ENCODE measurements at regions not wholly inside any gene's neighbourhood (a gene's known extent, or its start where the extent isn't known, plus 50 kb on each side); places are given as distances from the start of the nearest gene placed in this dataset.
"Not testable (repeated sequence)": the region's sequence is repeated elsewhere in the genome, so short reads cannot be mapped to it uniquely, and the experiment has no call there.

- no peak for DNase-seq (ENCODE audit: low read depth in 3 of 3, low spot score in 2 of 3)
These were observed 1074.1 kb downstream of the JRKL start for GRCh38 chr11:97463891-97464290.

GRCh38 chr11:97471480-97471879, 1081.7 kb downstream of the JRKL start:
- DNase-seq (ENCODE audit: low read depth in 3 of 3, low spot score in 2 of 3) = no peak

- no peak for DNase-seq (ENCODE audit: low read depth in 3 of 3, low spot score in 2 of 3)
These were observed 1097.6 kb downstream of the JRKL start for GRCh38 chr11:97487387-97487786.

- DNase-seq (ENCODE audit: low read depth in 3 of 3, low spot score in 2 of 3) = no peak
These were observed 1109.1 kb downstream of the JRKL start for GRCh38 chr11:97498891-97499290.

- DNase-seq (ENCODE audit: low read depth in 3 of 3, low spot score in 2 of 3) = no peak
These were observed 1112.4 kb downstream of the JRKL start for GRCh38 chr11:97502201-97502600.

GRCh38 chr11:97506076-97506759, 1116.4 kb downstream of the JRKL start:
- no peak for DNase-seq (ENCODE audit: low read depth in 3 of 3, low spot score in 2 of 3)

GRCh38 chr11:97514446-97514845, 1124.6 kb downstream of the JRKL start:
- no peak for DNase-seq (ENCODE audit: low read depth in 3 of 3, low spot score in 2 of 3)

- no peak for DNase-seq (ENCODE audit: low read depth in 3 of 3, low spot score in 2 of 3)
These were observed 1126.9 kb downstream of the JRKL start for GRCh38 chr11:97516688-97517087.

GRCh38 chr11:97525273-97525672, 1135.5 kb downstream of the JRKL start:
- no peak for DNase-seq (ENCODE audit: low read depth in 3 of 3, low spot score in 2 of 3)

- DNase-seq (ENCODE audit: low read depth in 3 of 3, low spot score in 2 of 3) = no peak
These were observed 1147.8 kb downstream of the JRKL start for GRCh38 chr11:97537407-97538150.

- DNase-seq (ENCODE audit: low read depth in 3 of 3, low spot score in 2 of 3) = no peak
These were observed 1154.6 kb downstream of the JRKL start for GRCh38 chr11:97544431-97544830.

GRCh38 chr11:97548280-97548679, 1158.5 kb downstream of the JRKL start:
- DNase-seq (ENCODE audit: low read depth in 3 of 3, low spot score in 2 of 3) = no peak

GRCh38 chr11:97557399-97557798, 1167.6 kb downstream of the JRKL start:
- no peak for DNase-seq (ENCODE audit: low read depth in 3 of 3, low spot score in 2 of 3)

- DNase-seq (ENCODE audit: low read depth in 3 of 3, low spot score in 2 of 3) = no peak
These were observed 1178.0 kb downstream of the JRKL start for GRCh38 chr11:97567801-97568200.

GRCh38 chr11:97570636-97571035, 1180.8 kb downstream of the JRKL start:
- no peak for DNase-seq (ENCODE audit: low read depth in 3 of 3, low spot score in 2 of 3)

GRCh38 chr11:97573771-97574170, 1184.0 kb downstream of the JRKL start:
- not testable (repeated sequence) for DNase-seq (ENCODE audit: low read depth in 3 of 3, low spot score in 2 of 3)

GRCh38 chr11:97574976-97575665, 1185.3 kb downstream of the JRKL start:
- DNase-seq (ENCODE audit: low read depth in 3 of 3, low spot score in 2 of 3) = no peak

- no peak for DNase-seq (ENCODE audit: low read depth in 3 of 3, low spot score in 2 of 3)
These were observed 1217.6 kb downstream of the JRKL start for GRCh38 chr11:97607291-97608000.

- no peak for DNase-seq (ENCODE audit: low read depth in 3 of 3, low spot score in 2 of 3)
These were observed 1220.2 kb downstream of the JRKL start for GRCh38 chr11:97610000-97610399.

GRCh38 chr11:97610854-97611253, 1221.0 kb downstream of the JRKL start:
- no peak for DNase-seq (ENCODE audit: low read depth in 3 of 3, low spot score in 2 of 3)

GRCh38 chr11:97611345-97611744, 1221.5 kb downstream of the JRKL start:
- DNase-seq (ENCODE audit: low read depth in 3 of 3, low spot score in 2 of 3) = no peak
